Activated B cell treated with CpG ODN at 0.5 μM for 24 hours (primary cell): ENCODE measurements at regions not wholly inside any gene's neighbourhood (a gene's known extent, or its start where the extent isn't known, plus 50 kb on each side); places are given as distances from the start of the nearest gene placed in this dataset.

Source experiments
- ATAC-seq: fragments of 200-7000 bp; cut with Tn5 transposase; one replicate; pipeline ENCODE4 v1.10.0; 2021; ENCODE audit warnings: low read depth, mild to moderate bottlenecking, moderate library complexity
- CTCF ChIA-PET: fragments of 350-600 bp; sonication (Branson Sonifier 250); formaldehyde crosslinking; loops from one replicate; lab custom pipeline; 2021; ENCODE audit warnings: antibody characterized with exemption; lab: Charles Lee
- POLR2A ChIA-PET: fragments of 350-600 bp; sonication (Branson Sonifier 250); formaldehyde crosslinking; loops from one replicate; lab custom pipeline; 2021; ENCODE audit warnings: antibody characterized with exemption; lab: Charles Lee
- DNase-seq: peaks from one replicate; pipeline ENCODE4 v3.0.0; 2022
- H3K27ac Mint-ChIP-seq: one replicate; pipeline ENCODE4 v1.8.0; 2020; ENCODE audit warnings: mixed read lengths
- H3K27me3 Mint-ChIP-seq: one replicate; pipeline ENCODE4 v1.8.0; 2021; ENCODE audit warnings: mixed read lengths
- H3K36me3 Mint-ChIP-seq: one replicate; pipeline ENCODE4 v1.8.0; 2021; ENCODE audit warnings: low read depth, mixed read lengths
- H3K4me1 Mint-ChIP-seq: one replicate; pipeline ENCODE4 v1.8.0; 2021; ENCODE audit warnings: mixed read lengths
- H3K4me3 Mint-ChIP-seq: one replicate; pipeline ENCODE4 v1.8.0; 2020; ENCODE audit warnings: mild to moderate bottlenecking, mixed read lengths
- H3K9me3 Mint-ChIP-seq: one replicate; pipeline ENCODE4 v1.8.0; 2020; ENCODE audit warnings: mixed read lengths
- intact Hi-C: fragments of 100-400 bp; cut with micrococcal nuclease; formaldehyde crosslinking; loops from one replicate; pipeline ENCODE4 v1.15.1; 2024
- TF ChIP-seq, protein P1 (sequence below): fragments of 200-600 bp; IDR thresholded peaks from one replicate; pipeline ENCODE4 v1.8.0; 2022; ENCODE audit warnings: antibody characterized with exemption, mild to moderate bottlenecking

DNA sequence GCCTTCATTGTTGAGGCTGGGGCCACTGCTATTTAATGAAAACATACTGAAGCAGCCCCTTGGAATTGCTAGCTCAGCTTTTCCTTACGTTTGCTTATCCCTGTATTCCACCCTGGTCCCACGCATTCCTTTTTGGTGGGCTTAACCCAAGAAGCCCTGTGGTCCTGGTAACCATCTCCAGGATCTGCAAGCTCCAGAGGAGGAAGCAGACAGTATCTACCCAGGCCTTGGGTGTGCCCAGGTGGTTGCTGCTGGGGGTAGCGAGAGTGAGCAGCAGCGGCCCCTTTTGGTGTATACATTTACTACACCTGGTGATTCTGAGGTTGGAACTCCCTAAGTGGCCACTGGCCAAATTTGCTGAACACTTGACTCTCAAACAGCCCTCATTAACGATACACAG is 97.7 kb downstream of the CBLN1 start:
- ChIA-PET POLR2A (no interaction called here), CTCF (no interaction called here)
- Mint-ChIP-seq H3K27ac (no peak overlapping the region), H3K4me3 (no peak overlapping the region), H3K4me1 (no peaks in the 10 kb centered on the region), H3K27me3 (no peaks in the 10 kb centered on the region), H3K36me3 (no peaks in the 10 kb centered on the region), H3K9me3 (no peaks in the 10 kb centered on the region)
- TF ChIP-seq, protein P1, sequence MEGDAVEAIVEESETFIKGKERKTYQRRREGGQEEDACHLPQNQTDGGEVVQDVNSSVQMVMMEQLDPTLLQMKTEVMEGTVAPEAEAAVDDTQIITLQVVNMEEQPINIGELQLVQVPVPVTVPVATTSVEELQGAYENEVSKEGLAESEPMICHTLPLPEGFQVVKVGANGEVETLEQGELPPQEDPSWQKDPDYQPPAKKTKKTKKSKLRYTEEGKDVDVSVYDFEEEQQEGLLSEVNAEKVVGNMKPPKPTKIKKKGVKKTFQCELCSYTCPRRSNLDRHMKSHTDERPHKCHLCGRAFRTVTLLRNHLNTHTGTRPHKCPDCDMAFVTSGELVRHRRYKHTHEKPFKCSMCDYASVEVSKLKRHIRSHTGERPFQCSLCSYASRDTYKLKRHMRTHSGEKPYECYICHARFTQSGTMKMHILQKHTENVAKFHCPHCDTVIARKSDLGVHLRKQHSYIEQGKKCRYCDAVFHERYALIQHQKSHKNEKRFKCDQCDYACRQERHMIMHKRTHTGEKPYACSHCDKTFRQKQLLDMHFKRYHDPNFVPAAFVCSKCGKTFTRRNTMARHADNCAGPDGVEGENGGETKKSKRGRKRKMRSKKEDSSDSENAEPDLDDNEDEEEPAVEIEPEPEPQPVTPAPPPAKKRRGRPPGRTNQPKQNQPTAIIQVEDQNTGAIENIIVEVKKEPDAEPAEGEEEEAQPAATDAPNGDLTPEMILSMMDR = no peak
- no peak for ATAC-seq
- intact Hi-C loops = no loop called here
- DNase-seq = no peak

DNA sequence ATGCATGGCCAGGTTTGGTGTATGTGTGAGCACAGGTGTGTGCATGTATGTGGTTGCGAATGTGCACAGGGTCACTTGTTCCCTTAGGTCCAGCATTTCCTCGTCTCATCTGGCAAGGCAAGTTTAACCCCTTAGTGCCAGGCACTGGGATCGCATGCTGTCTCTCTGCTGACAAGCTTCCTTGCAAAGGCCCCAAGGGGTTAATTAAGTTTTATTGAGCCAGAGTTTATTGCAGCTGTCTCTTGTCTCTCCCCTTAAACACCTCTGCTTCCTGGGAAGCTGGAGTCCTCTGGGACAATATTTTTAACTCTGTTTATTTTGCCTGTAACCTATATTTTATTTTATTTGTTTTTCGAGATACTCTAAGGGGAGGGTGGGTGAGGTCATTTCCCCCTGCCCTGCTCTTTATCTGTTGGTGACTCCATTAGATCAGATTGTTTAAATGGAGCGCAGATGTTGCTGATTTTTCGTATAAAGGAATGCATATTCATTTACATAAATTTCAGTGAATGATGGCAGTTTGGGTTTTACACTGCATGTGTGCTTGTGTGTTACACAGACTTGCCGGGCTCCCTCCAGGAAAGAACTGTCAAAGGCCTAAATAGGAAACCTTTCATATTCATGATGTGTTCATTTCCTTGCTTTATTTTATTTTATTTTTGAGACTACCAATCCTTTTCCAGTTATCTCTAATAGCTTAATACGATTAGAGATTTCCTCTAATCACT is 99.7 kb downstream of the CBLN1 start:
- DNase-seq = no peak

DNA sequence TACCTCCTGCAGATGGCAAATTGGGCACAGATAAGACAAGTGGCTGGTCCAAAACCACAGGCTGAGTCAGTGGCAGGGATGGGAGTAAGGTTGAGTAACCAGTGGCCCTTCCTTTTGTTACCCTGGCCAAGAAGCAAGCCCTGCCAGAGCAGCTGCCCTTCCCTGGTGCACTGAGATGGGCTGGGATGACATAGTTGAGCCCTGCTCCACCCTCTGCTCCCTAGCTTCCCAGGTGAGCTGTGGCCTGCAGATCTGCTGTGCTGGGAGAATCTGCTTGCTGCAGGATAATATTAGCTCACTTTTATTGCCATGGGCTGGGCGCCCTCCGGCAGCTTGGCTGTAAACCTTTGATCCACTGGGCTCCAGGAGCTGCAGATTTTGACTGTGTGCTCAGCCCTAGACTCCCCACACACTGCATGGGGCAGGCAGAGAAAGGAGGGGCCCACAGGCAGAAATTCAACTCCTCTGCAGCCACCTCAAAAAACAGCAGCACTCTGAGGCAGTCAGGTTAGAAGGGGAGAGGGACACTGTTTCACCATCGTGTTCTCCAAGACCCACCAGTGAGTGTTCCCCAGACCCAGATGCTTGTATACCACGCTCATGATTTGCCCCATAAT is 101.8 kb downstream of the CBLN1 start:
- ChIA-PET CTCF (interaction anchor here (0.7 kb wide), 1 partner anchor 208 kb away, joined by 3 read pairs; no protein-coding TSS in a partner anchor), POLR2A (no interaction called here)
- intact Hi-C loops = no loop called here
- H3K9me3 Mint-ChIP-seq = no peaks in the 10 kb centered on the region
- DNase-seq = no peak
- no peak overlapping the region for H3K4me3 Mint-ChIP-seq
- ATAC-seq = no peak
- H3K4me1 Mint-ChIP-seq = no peaks in the 10 kb centered on the region
- H3K27ac Mint-ChIP-seq = no peak overlapping the region
- TF ChIP-seq, protein P1 = no peak
- no peaks in the 10 kb centered on the region for H3K27me3 Mint-ChIP-seq
- no peaks in the 10 kb centered on the region for H3K36me3 Mint-ChIP-seq

More for the DNA sequence above, 99.7 kb downstream of the CBLN1 start:
- ChIA-PET POLR2A (no interaction called here), CTCF (no interaction called here)
- Mint-ChIP-seq H3K4me1 (no peaks in the 10 kb centered on the region), H3K9me3 (no peaks in the 10 kb centered on the region), H3K4me3 (no peak overlapping the region), H3K27me3 (no peaks in the 10 kb centered on the region), H3K27ac (no peak overlapping the region), H3K36me3 (no peaks in the 10 kb centered on the region)
- ATAC-seq = no peak
- intact Hi-C loops = no loop called here
- TF ChIP-seq, protein P1 = no peak

DNA sequence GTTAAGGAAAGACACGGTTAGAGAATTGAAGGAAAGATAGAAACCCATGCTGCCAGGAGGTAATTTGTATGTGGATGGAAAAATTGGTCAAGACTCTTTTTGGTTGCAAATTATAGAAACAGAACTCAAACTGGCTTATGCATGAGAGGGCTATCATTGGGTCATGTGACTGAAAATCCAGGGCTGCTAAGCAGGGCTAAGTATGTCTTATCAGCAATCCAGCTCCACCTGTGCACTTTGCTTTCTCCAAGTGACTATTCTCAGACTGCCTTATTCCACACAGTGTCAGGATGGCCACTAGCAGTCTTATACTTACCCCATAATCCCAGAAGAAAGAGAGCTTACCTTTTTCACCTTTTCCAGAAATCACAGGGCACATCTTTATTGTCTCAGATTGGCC is 113.5 kb downstream of the CBLN1 start:
- Mint-ChIP-seq H3K27me3 (peaks cover 4% of the 10 kb centered on the region), H3K9me3 (no peaks in the 10 kb centered on the region), H3K36me3 (no peaks in the 10 kb centered on the region), H3K27ac (no peak overlapping the region), H3K4me3 (no peak overlapping the region), H3K4me1 (no peaks in the 10 kb centered on the region)
- ChIA-PET CTCF (no interaction called here), POLR2A (no interaction called here)
- ATAC-seq (no peak), DNase-seq (no peak)
- TF ChIP-seq, protein P1 = no peak
- intact Hi-C loops = no loop called here

DNA sequence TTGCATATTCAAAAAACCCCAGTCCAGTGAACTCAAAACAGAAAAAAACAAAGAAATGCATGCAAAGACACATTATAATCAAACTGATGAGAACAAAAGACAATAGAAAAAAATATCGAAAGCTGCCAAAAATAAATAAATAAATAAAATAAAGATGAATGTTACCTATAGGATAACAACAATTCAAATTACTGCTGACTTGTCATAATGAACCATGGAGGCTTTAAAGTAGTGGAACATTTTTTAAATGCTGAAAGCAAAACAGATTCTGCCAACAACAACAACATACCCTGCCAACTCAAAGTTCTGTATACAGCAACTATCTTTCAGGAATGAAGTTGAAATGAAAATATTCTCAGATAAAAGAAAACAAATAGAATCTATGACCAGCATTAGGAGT is 116.6 kb downstream of the CBLN1 start:
- peaks cover 8% of the 10 kb centered on the region for H3K27me3 Mint-ChIP-seq
- ATAC-seq (no peak), DNase-seq (no peak)
- H3K9me3 Mint-ChIP-seq = no peaks in the 10 kb centered on the region
- CTCF ChIA-PET = no interaction called here
- no peaks in the 10 kb centered on the region for H3K4me1 Mint-ChIP-seq
- POLR2A ChIA-PET = no interaction called here
- H3K4me3 Mint-ChIP-seq = no peak overlapping the region
- H3K36me3 Mint-ChIP-seq = no peaks in the 10 kb centered on the region
- intact Hi-C loops = no loop called here
- H3K27ac Mint-ChIP-seq = no peak overlapping the region
- TF ChIP-seq, protein P1 = no peak
